ENCODE measurements at regions not wholly inside any gene's neighbourhood (a gene's known extent, or its start where the extent isn't known, plus 50 kb on each side); places are given as distances from the start of the nearest gene placed in this dataset.
"Not testable (repeated sequence)": the region's sequence is repeated elsewhere in the genome, so short reads cannot be mapped to it uniquely, and the experiment has no call there.

DNA sequence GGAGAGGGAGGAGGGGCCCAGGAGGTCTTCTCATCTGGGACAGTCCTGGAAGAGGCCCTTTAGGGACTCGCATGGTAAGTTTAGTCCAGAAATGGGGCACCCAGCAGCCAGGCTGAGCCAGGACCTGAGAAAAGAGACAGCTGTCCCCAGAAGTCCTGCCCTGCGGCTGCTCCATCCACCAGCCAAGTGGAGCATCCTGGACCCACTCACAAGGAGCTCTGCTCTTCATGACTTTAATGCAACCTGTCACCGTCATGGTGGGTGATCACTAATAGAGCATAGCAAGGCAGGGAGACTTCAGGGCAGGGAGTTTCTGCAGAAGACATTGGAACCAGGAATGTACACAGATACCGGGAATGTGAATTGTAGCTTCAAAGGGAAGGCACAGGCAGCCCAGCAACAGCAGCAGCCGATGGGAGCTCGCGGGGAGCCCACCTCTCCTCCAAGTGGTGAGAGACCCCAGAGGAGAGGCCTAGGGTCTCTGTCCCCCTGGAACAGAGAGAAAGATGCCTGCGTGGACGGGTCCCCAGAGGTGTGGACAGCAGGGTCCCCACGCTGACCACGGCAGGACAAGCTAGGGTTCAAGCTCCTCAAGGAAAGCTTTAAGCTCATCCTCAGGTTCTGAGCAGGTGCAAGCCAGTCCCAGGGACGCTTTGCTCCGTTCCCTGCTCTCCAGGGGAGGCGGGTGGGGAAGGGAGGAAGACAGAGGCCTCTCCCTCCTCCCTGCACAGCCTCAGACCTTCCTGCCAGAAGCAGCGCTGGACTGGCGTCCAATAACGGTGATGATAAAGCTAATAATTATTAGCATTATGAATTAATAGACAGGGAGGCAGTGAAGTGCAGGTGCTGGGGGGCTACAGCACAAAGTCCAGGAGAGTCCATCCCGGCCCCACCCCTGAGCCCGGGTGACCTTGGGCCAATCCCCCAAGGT lies 335.3 kb downstream of the ADGRD1 start:
- DNase-seq, result not testable (repeated sequence)

- not testable (repeated sequence) for DNase-seq
These were observed 336.1 kb downstream of the ADGRD1 start for GRCh38 chr12:131289807-131290206.

DNA sequence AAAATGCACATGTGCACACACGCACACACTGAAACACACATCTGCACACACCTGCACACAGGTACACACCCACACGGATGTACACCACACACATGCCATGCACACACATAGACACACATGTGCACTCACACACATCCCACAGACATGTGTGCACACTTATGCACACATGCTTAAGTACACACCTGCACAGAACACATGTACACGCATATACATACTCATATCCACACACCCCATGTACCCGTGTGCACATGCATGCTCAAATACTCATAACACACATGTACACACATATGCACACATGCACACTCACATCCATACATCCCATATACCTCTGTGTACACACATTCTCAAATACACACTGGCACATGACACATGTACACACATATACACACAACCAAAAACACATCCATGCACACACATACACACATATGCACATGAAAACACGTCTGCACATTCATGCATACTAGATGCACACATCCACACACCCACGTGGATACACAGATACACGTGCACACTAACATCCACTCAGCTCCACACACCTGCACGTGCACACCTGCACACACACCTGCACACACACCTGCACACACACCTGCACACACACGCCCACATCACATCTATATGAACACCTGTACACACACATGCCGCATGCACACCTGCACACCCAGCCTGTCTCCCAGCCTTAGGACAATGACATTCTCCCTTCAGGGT lies 336.7 kb downstream of the ADGRD1 start:
- DNase-seq, result no peak

DNA sequence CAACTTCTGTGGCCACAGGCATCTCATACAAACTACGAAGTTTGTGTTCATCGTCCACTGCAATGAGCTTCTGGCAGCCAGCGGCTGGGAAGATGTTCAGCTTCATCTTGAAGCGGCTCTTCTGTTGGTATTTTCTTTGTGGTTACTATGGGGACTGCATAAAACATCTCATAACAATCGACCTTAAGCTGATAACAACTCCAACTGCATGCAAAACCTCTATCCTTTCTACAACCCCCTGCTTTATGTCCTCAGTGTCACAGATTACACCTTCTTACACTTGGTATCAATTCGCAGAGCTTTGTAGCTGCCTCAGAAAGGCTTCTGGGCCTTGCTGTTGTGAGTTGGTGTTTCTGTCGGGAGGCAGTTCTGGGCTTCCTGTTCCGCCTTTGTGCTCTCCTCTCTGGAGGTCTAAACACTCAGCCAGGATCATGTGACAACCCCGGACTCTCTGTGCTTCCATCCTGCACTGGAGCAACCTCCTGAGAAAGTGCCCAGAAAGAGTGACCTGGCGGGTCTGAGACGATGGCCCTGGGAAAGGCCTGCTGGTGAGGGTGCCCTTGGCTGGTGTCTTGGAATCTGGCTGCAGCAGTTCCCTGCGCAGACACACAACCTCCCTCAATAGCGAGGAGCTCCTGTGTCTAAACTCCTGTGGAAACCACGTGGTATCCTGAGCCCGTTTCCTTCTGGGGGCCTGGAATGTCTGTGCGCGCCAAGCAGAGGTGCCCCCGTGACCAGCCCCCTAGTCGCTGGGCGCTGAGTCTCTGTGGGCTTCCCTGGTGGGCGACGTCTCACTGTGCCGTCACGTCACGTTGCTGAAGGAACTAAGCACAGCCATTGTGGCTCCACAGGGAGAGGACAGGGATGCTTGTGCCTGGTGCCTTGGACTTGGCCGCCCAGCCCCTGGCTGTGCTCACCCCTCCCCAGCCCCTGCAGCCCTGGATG lies 339.6 kb downstream of the ADGRD1 start:
- peak in 1 of 14 donors; percentile 12 for DNase-seq

DNA sequence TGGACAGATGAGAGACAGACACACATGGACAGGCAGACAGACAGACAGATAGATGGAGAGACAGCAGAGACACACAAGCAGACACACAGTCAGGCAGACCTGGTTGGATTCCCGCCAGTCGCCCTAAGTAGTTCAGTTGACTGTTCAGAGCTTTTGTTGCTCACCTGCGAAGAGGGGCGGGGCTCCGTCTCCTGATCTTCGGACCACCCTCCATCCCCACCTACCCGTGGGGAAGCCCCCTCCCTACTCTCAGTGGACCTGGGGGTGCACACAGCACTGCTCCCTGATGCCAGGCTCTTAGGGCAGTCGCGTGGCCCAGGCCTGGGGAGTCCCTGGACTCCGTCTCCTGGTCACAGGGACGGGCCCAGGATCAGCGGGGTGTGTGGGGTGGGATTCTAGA lies 341.0 kb downstream of the ADGRD1 start:
- DNase-seq, result not testable (repeated sequence)

DNA sequence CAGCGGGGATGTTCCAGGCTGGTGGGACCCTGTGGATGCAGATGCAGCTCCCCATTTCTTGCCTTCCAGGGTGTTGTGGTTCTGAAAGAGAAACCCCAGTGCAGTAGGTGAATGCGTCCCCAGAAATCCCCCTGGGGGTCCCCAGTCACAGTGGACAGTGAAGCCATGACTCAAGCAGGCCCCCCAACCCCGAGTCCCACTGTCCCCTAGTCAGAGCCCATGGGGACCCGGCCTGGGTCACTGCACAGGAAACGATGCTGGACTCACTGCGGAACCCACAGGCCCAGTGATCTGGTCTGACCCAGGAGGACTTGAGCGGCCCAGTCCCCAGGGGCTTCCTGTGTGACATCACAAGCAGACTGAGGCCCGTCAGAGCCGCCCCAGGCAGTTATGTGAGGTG lies 341.4 kb downstream of the ADGRD1 start:
- DNase-seq, result not testable (repeated sequence)

GRCh38 chr12:131295559-131295958 lies 341.9 kb downstream of the ADGRD1 start:
- not testable (repeated sequence) for DNase-seq

- DNase-seq, result not testable (repeated sequence)
These were observed 342.4 kb downstream of the ADGRD1 start for GRCh38 chr12:131296136-131296535.

GRCh38 chr12:131296651-131297050 lies 342.9 kb downstream of the ADGRD1 start:
- DNase-seq, result not testable (repeated sequence)

DNA sequence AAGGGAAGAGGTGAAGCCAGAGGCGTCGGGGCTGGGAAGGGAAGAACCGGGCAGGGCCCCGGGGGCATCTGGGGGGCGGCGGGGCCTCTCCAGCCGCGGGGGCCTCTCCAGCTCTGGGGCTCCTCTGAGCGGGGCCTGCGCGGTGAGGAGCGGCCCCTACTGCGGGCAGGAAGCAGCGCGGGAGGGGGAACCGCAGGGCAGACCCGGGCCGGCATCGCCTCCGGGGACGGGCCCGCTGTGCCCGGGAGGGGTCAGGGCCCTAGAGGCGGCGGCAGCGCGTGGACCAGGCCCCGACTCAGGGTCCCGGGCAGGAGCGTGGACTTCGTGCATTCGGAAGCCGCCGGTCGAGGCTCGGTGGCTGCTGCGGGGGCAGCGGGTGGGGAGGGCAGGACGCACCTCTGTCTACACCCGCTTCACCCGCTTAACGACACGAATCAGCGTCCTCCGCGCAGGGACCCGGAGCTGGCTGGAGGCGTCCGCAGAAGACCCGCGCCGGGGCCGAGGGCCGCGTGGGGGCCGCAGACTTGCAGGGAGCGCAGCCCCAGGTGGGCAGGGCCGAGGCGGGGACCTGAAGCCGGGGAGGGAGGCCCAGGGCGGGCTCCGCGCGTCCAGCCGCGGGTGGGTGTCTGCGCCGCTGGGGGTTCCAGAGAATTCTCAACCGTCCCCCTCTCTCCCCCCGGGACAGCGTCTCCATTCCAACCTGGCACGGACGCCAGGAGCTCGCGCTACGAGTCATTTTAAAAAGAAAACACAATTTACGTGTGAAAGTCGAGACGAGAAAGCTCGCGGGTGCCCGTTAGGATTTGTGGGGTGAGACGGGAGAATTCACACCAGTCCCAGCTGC lies 345.0 kb downstream of the ADGRD1 start:
- not testable (repeated sequence) for DNase-seq

DNA sequence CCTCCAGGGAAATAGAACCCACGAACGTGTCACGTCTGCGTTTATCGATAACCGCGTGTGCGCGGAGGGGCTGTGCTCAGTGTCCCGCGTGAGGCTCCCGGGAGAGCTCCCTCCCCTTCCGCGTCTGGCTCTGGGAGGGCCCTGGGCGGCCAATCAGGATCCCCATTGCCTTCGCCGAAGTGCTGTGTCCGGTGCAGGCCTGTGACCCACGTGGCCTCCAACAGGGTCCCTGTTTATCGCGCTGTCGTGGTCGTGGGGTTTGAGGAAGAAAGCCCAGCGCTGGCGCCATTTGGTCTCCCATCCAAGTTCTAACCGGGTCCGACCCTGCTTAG lies 345.6 kb downstream of the ADGRD1 start:
- not testable (repeated sequence) for DNase-seq

DNA sequence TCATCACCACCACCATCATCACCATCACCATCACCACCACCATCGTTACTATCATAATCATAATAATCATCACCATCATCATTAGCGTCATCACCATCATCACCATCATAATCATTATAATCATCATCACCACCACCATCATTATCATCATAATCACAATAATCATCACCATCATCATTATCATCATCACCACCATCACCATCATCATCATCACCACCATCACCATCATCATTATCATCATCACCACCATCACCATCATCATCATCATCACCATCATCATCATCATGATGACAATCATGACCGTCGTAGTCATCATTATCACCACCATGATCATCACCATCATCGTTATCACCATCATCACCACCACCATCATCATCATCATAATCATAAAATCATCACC lies 349.9 kb downstream of the ADGRD1 start:
- not testable (repeated sequence) for DNase-seq

- DNase-seq, result not testable (repeated sequence)
These were observed 350.9 kb downstream of the ADGRD1 start for GRCh38 chr12:131304642-131305041.

GRCh38 chr12:131309700-131310099 lies 356.0 kb downstream of the ADGRD1 start:
- DNase-seq, result no peak

DNA sequence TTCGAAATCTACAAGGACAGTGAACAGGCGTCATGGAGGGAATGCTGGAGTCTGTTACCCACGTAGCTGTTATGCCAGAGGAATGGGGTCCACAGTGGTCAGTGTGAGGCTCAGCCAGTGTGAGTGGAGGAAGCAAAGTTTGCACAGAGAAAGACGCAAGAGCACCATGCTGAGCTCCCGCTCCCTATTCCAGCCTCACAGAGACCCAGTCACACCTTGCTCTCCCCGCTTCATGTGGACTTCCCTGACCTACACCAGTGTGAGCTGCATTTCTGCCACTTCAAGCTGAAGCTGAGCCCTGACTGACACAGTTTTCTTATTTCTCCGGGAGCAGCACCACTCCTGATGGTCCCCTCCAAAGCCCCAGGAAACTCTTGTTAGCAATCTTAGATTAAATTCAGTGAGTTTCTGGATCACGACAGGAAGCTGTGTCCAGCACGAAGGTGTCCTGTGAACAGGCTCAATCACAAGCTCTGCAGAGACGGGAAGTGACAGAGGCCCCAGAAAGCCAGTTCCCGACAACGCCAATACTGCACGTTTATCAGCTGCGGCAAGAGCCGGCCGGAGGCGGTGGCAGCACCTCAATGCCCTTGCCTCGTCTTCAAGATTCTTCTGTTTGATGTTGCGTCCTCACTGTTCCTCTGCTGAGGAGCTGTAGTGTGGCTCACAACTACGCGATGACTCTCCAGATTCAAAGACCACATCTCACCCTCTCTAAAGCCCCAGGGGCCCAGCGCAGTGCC lies 356.7 kb downstream of the ADGRD1 start:
- not testable (repeated sequence) for DNase-seq

DNA sequence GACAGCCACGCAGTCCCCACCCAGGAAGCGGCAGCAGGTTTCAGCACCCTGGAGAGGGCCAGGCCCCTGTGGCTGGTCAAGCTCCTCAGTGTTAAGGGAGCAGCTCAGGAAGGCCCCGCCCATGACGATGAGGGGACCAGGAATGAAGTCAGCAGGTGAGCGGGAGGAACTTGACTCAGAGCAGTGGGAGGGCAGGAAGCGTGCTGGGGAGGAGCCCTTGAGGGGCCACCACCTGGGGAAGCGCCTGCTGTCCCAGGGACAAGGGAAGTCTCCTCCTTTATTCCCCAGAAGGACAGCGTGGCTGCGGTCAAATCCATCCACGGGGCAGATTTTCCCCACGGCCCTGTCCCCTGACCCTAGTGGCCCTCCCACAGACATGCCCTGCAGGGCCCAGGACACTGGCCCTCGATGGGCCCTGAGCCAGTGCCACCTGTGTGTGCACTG lies 357.6 kb downstream of the ADGRD1 start:
- not testable (repeated sequence) for DNase-seq

DNA sequence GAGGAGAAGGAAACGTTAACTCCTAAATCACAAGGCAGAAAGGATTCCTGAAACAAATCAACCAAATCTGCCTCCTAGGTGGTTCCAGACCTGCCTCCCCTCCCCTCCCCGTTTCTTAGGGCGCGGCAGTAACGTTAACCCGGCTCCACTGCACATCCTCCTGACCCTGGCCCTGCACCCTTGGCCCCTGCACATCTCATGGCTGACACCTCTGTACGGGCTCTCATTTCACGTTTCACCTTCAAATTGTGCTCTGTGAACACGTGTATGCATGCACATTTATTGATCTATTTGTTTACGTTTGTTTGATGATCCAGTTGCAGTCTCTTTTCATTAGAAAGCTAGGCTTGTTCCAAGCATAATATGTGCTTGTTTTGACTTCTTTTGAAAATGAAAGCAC lies 358.1 kb downstream of the ADGRD1 start:
- no peak for DNase-seq

- peak in 1 of 14 donors; percentile 2 for DNase-seq
These were observed 358.7 kb downstream of the ADGRD1 start for GRCh38 chr12:131312382-131312781.

DNA sequence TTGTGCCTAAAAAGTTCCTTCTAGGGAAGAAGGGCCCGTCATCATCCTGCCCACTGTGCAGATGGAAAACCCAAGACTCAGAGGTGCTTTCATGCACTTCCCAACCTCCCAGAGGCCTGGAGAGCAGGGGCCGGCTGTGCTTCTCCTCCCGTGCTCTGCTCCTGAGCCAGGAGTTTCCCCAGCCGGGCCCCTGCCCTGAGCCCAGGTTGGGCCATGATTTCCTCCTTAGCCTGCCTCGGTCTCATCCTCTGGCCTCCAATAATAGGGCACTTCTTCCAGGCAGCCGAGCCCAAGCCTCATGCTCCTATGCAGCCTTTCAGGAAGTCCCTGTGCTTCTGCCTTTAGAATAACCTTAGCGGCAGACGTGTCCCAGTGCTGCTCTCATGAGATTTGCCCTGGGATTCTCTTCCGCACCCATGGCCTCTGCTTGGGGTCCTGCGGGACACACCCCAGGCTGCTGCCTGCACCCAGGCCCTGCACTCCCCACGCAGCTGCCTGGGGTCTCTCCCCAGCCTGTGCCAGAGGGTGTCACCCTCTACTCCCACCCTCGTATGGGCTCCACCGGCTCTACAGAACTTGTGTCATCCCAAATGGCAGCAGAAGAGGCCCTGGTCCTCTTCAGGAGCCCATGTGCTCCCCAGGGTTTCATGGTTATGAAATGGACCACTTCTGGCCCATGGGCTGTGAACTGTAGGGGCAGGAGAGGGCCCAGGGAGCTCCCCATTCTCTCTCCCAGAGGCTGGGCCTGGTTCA lies 359.3 kb downstream of the ADGRD1 start:
- DNase-seq, result no peak

- DNase-seq, result no peak
These were observed 359.9 kb downstream of the ADGRD1 start for GRCh38 chr12:131313635-131314034.

All from C1 segment of cervical spinal cord (tissue), 14 donors.